NCI-H526 (cell line): ENCODE measurements at regions not wholly inside any gene's neighbourhood (a gene's known extent, or its start where the extent isn't known, plus 50 kb on each side); places are given as distances from the start of the nearest gene placed in this dataset.
A peak's percentile ranks its signal among the peaks of the same experiment; 100 is the strongest.
"Not testable (repeated sequence)": the region's sequence is repeated elsewhere in the genome, so short reads cannot be mapped to it uniquely, and the experiment has no call there.

Source experiments
- DNase-seq, 2 experiments: peaks; one replicate each; lab custom pipeline; 2025; lab: John Stamatoyannopoulos, UW

GRCh38 chrX:10676235-10676957, 56.0 kb upstream of the MID1 start:
- no peak for DNase-seq

- DNase-seq = no peak
Observed at GRCh38 chrX:10677490-10677889, 57.1 kb upstream of the MID1 start.

- DNase-seq = no peak
Observed at GRCh38 chrX:10679387-10679786, 59.0 kb upstream of the MID1 start.

GRCh38 chrX:10681167-10681566, 60.8 kb upstream of the MID1 start:
- DNase-seq = no peak

GRCh38 chrX:10683631-10684030, 63.2 kb upstream of the MID1 start:
- DNase-seq = not testable (repeated sequence)

GRCh38 chrX:10685923-10686595, 65.7 kb upstream of the MID1 start:
- no peak for DNase-seq

- DNase-seq = not testable (repeated sequence)
Observed at GRCh38 chrX:10691751-10692150, 71.4 kb upstream of the MID1 start.

GRCh38 chrX:10697616-10698317, 77.4 kb upstream of the MID1 start:
- no peak for DNase-seq

GRCh38 chrX:10698318-10698640, 77.9 kb upstream of the MID1 start:
- no peak for DNase-seq

GRCh38 chrX:10702031-10702430, 81.6 kb upstream of the MID1 start:
- DNase-seq = no peak

GRCh38 chrX:10706342-10706741, 86.0 kb upstream of the MID1 start:
- not testable (repeated sequence) for DNase-seq

- no peak for DNase-seq
Observed at GRCh38 chrX:10707773-10708172, 87.4 kb upstream of the MID1 start.

GRCh38 chrX:10709276-10709675, 88.9 kb upstream of the MID1 start:
- DNase-seq = no peak

- DNase-seq = peak in 1 of 2 experiments; percentile 57
Observed at GRCh38 chrX:10714531-10714930, 94.1 kb upstream of the MID1 start.

- DNase-seq = peak; percentile 6 to 75
Observed at GRCh38 chrX:10722851-10723250, 102.5 kb upstream of the MID1 start.

- DNase-seq = peak in 1 of 2 experiments; percentile 45
Observed at GRCh38 chrX:10725071-10725470, 104.7 kb upstream of the MID1 start.

- no peak for DNase-seq
Observed at GRCh38 chrX:10726647-10727046, 106.3 kb upstream of the MID1 start.

- DNase-seq = no peak
Observed at GRCh38 chrX:10728806-10729389, 108.5 kb upstream of the MID1 start.

GRCh38 chrX:10739426-10739825, 119.0 kb upstream of the MID1 start:
- DNase-seq = no peak

- no peak for DNase-seq
Observed at GRCh38 chrX:10741003-10741402, 120.6 kb upstream of the MID1 start.

- no peak for DNase-seq
Observed at GRCh38 chrX:10741550-10741949, 121.2 kb upstream of the MID1 start.

GRCh38 chrX:10743476-10743875, 123.1 kb upstream of the MID1 start:
- DNase-seq = no peak

GRCh38 chrX:10744007-10744406, 123.6 kb upstream of the MID1 start:
- peak in 1 of 2 experiments; percentile 12 for DNase-seq
